ENCODE measurements at regions not wholly inside any gene's neighbourhood (a gene's known extent, or its start where the extent isn't known, plus 50 kb on each side); places are given as distances from the start of the nearest gene placed in this dataset.

- TF ChIP-seq CTCF (conservative IDR thresholded peaks at IDR 0.05; ENCODE audit: low read depth in 2 of 2) (peak in 1 of 2 experiments; percentile 31; a peak in 2 of 4 replicates), POLR2AphosphoS5 (IDR thresholded peaks at IDR 0.05; ENCODE audit: low read depth) (no peak), ZNF114 (CRISPR knock-in tag; IDR thresholded peaks at IDR 0.05) (no peak), EZH2 (IDR thresholded peaks at IDR 0.05; ENCODE audit: low read depth, unreplicated experiment) (no peak), REST (IDR thresholded peaks at IDR 0.05; ENCODE audit: unreplicated experiment) (no peak), EZH2phosphoT487 (IDR thresholded peaks at IDR 0.05; ENCODE audit: unreplicated experiment) (no peak), ETS1 (IDR thresholded peaks at IDR 0.05) (no peak), ZNF331 (CRISPR knock-in tag; IDR thresholded peaks at IDR 0.05; ENCODE audit: low read depth) (no peak)
Measured at GRCh38 chr21:25361097-25361496, 246.2 kb downstream of the MRPL39 start.

All from GM23338 (cell line).